Mesendoderm (in vitro differentiated cells): ENCODE measurements at regions not wholly inside any gene's neighbourhood (a gene's known extent, or its start where the extent isn't known, plus 50 kb on each side); places are given as distances from the start of the nearest gene placed in this dataset.

Experiments used
- DNase-seq: peaks from one replicate; pipeline ENCODE4 v3.0.0; 2013
- H2AK5ac ChIP-seq: 2 replicates; pipeline ENCODE4 v1.6.1; 2013; ENCODE audit warnings: low read length, inconsistent platforms
- H2BK120ac ChIP-seq: 2 replicates; pipeline ENCODE4 v1.6.1; 2013; ENCODE audit warnings: low read depth, mild to moderate bottlenecking, low read length, moderate library complexity, mixed read lengths
- H2BK15ac ChIP-seq: replicated peaks from 2 replicates; pipeline ENCODE4 v1.6.1; 2013; ENCODE audit warnings: low read depth, mild to moderate bottlenecking, moderate library complexity
- H2BK5ac ChIP-seq: 2 replicates; pipeline ENCODE4 v1.6.1; 2013; ENCODE audit warnings: low read length, inconsistent platforms
- H3K18ac ChIP-seq: 2 replicates; pipeline ENCODE4 v1.6.1; 2013; ENCODE audit warnings: mild to moderate bottlenecking, low read length, mixed read lengths
- H3K23ac ChIP-seq: one replicate; pipeline ENCODE4 v1.6.1; 2013; ENCODE audit warnings: low read length
- H3K27ac ChIP-seq: 2 replicates; pipeline ENCODE4 v1.5.1; 2013; ENCODE audit warnings: low read depth, mild to moderate bottlenecking, inconsistent platforms, low read length, moderate library complexity
- H3K27me3 ChIP-seq: 2 replicates; pipeline ENCODE4 v1.6.1; 2013; ENCODE audit warnings: low read length, control low read depth, mild to moderate bottlenecking, inconsistent platforms; ENCODE audit not compliant: insufficient read depth, poor library complexity
- H3K36me3 ChIP-seq: 2 replicates; pipeline ENCODE4 v1.6.1; 2013; ENCODE audit warnings: low read length, inconsistent platforms; ENCODE audit not compliant: control insufficient read depth, insufficient read depth
- H3K4ac ChIP-seq: one replicate; pipeline ENCODE4 v1.6.1; 2013; ENCODE audit warnings: low read depth, mild to moderate bottlenecking, low read length, moderate library complexity
- H3K4me1 ChIP-seq: 2 replicates; pipeline ENCODE4 v1.6.1; 2013; ENCODE audit warnings: low read depth, low read length, inconsistent platforms; ENCODE audit not compliant: control insufficient read depth
- H3K4me2 ChIP-seq: 2 replicates; pipeline ENCODE4 v1.6.1; 2013; ENCODE audit warnings: low read length
- H3K4me3 ChIP-seq: 2 replicates; pipeline ENCODE4 v1.5.1; 2013; ENCODE audit warnings: mild to moderate bottlenecking, low read length
- H3K56ac ChIP-seq: one replicate; pipeline ENCODE4 v1.6.1; 2013; ENCODE audit warnings: low read length
- H3K79me1 ChIP-seq: 2 replicates; pipeline ENCODE4 v1.6.1; 2013; ENCODE audit warnings: low read length, inconsistent platforms
- H3K79me2 ChIP-seq: 2 replicates; pipeline ENCODE4 v1.6.1; 2013; ENCODE audit warnings: mild to moderate bottlenecking, low read length; ENCODE audit not compliant: control insufficient read depth, insufficient read depth
- H3K9ac ChIP-seq: 2 replicates; pipeline ENCODE4 v1.6.1; 2013; ENCODE audit warnings: low read length, inconsistent platforms
- H4K5ac ChIP-seq: one replicate; pipeline ENCODE4 v1.6.1; 2013; ENCODE audit warnings: low read length
- H4K8ac ChIP-seq: one replicate; pipeline ENCODE4 v1.6.1; 2013; ENCODE audit warnings: low read depth, mild to moderate bottlenecking, control low read depth, low read length, moderate library complexity
- WGBS: extraction: QIAGEN DNeasy Blood & Tissue Kit; methylation state at CpG from one replicate; pipeline ENCODE4 v1.1.7; 2013; ENCODE audit warnings: low lambda C conversion rate, missing lambda C conversion rate; ENCODE audit not compliant: insufficient coverage; ENCODE audit errors: extremely low coverage; 5-methylcytosine and 5-hydroxymethylcytosine counted together

DNA sequence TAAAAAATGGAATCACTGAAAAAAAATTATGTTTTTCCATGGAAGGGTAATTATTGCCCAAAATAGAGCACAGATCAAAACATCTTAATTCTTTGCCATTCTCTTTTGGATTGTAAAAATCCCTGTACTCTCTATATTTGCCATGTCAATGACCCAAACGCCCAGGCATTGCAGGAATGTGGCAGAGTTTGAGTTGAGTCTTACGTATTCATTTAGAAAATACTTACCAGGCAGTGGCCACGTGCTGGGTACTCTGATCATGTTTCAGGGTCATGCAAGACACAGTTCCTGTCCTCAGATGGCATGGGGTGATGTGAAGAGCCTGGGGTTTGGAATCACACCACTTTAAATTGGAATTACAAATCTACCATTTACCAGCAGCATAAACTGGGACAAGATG is 267.7 kb downstream of the ABCC12 start:
- WGBS, result no CpG with 5 or more reads among the region's 3 CpGs
- Histone ChIP-seq H2BK120ac (peak overlapping the region; percentile 90), H3K27ac (peak overlapping the region; percentile 82)

GRCh38 chr16:47887496-47887895 is 268.3 kb downstream of the ABCC12 start:
- no peaks in the 10 kb centered on the region for H3K79me1 ChIP-seq
- peak overlapping the region; percentile 47 for H3K9ac ChIP-seq
- peak overlapping the region; percentile 90 for H2BK120ac ChIP-seq
- H2BK5ac ChIP-seq, result peak overlapping the region; percentile 99
- H4K5ac ChIP-seq, result peak overlapping the region; percentile 2
- peak overlapping the region; percentile 6 for H2AK5ac ChIP-seq
- H3K79me2 ChIP-seq, result no peaks in the 10 kb centered on the region
- no peaks in the 10 kb centered on the region for H3K27me3 ChIP-seq
- H2BK15ac ChIP-seq, result no peak overlapping the region
- peak overlapping the region; percentile 94 for H3K4ac ChIP-seq
- no peaks in the 10 kb centered on the region for H3K36me3 ChIP-seq
- peak overlapping the region; percentile 82 for H3K18ac ChIP-seq
- no peak overlapping the region for H3K4me3 ChIP-seq
- peak overlapping the region; percentile 97 for H4K8ac ChIP-seq
- peak overlapping the region; percentile 82 for H3K27ac ChIP-seq
- H3K56ac ChIP-seq, result peak overlapping the region; percentile 81
- H3K4me1 ChIP-seq, result peaks cover 16% of the 10 kb centered on the region
- no CpG with 5 or more reads among the region's 5 CpGs for WGBS
- no peak overlapping the region for H3K4me2 ChIP-seq
- no peak overlapping the region for H3K23ac ChIP-seq
- peak; percentile 96 for DNase-seq

More for the DNA sequence above, 267.7 kb downstream of the ABCC12 start:
- peak overlapping the region; percentile 99 for H2BK5ac ChIP-seq
- H3K79me1 ChIP-seq, result no peaks in the 10 kb centered on the region
- peaks cover 16% of the 10 kb centered on the region for H3K4me1 ChIP-seq
- H3K56ac ChIP-seq, result peak overlapping the region; percentile 81
- peak overlapping the region; percentile 41 for H3K4ac ChIP-seq
- H3K27me3 ChIP-seq, result no peaks in the 10 kb centered on the region
- peak overlapping the region; percentile 76 for H2BK15ac ChIP-seq
- H3K4me2 ChIP-seq, result no peak overlapping the region
- DNase-seq, result peak; percentile 94
- no peak overlapping the region for H3K23ac ChIP-seq
- no peaks in the 10 kb centered on the region for H3K79me2 ChIP-seq
- H3K18ac ChIP-seq, result peak overlapping the region; percentile 82
- no peaks in the 10 kb centered on the region for H3K36me3 ChIP-seq
- H4K8ac ChIP-seq, result no peak overlapping the region
- H4K5ac ChIP-seq, result no peak overlapping the region
- H2AK5ac ChIP-seq, result peak overlapping the region; percentile 5
- no peak overlapping the region for H3K4me3 ChIP-seq
- peak overlapping the region; percentile 25 for H3K9ac ChIP-seq

DNA sequence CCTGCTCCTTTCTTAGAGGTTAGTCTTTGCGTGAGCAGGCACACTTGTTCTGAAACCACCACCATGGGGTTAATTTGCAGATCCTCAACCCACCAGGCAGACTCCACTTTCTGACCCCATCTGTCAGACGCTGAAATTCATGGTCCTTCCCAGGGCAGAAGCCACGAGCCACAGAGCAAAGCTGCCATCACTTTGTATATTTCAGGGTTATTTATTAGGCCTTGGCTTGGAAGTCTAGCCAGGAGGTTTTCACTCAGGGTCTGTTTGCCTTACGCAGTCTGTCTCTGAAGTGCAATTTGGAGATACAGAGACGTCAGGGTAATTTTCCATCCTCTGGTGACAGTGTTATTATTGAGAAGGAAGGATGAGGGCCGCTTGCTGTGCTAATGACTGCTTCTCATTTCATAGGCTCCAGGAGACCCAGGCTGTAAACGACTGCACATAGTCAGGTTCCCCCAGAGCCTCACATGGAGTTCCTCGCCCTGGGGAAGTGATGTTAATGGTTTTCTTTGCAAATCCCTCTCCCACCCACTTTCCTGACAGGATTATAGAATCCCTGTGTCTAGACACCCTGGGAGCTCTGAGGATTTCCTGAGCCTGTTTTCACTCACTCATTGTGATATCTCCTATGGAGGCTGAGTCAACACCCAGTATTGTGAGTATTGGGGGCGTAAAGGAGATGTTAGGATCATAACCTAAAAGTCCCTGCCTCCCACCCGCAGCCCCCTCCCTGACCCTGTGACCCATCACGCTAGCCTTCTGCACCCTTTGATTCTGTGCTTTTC is 269.0 kb downstream of the ABCC12 start:
- H3K27ac ChIP-seq, result peak overlapping the region; percentile 82
- DNase-seq, result peak; percentile 86

DNA sequence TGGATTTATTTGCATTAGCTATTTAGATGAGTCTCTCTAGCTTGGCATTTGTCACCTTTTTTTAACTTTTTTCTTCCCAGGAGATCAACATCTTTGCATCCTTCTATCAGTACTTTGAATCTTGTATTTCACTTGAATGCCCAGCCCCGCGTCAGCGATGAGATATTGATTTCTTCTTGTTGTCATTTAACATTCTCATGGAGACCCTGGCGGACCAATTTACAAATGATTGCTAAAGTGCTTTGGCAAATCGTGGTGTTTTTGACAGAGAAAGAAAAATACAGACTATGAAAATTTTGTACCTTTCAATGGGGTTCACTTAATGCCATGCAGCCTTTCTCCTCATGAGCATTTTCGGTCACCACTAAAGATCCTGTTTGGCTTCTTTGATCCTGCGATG is 269.7 kb downstream of the ABCC12 start:
- no peak overlapping the region for H3K4me3 ChIP-seq

More for the DNA sequence above, 269.0 kb downstream of the ABCC12 start:
- peaks cover 16% of the 10 kb centered on the region for H3K4me1 ChIP-seq
- H4K8ac ChIP-seq, result no peak overlapping the region
- peak overlapping the region; percentile 82 for H3K18ac ChIP-seq
- H3K4me3 ChIP-seq, result no peak overlapping the region
- H2AK5ac ChIP-seq, result peak overlapping the region; percentile 0
- peak overlapping the region; percentile 99 for H2BK5ac ChIP-seq
- H2BK120ac ChIP-seq, result peak overlapping the region; percentile 90
- peak overlapping the region; percentile 68 for H3K9ac ChIP-seq
- H3K36me3 ChIP-seq, result no peaks in the 10 kb centered on the region
- H3K79me2 ChIP-seq, result no peaks in the 10 kb centered on the region
- H3K79me1 ChIP-seq, result no peaks in the 10 kb centered on the region
- no peak overlapping the region for H4K5ac ChIP-seq
- H2BK15ac ChIP-seq, result no peak overlapping the region
- H3K27me3 ChIP-seq, result no peaks in the 10 kb centered on the region
- no peak overlapping the region for H3K23ac ChIP-seq
- peak overlapping the region; percentile 81 for H3K56ac ChIP-seq
- H3K4ac ChIP-seq, result peak overlapping the region; percentile 94
- H3K4me2 ChIP-seq, result no peak overlapping the region
- WGBS, result no CpG with 5 or more reads among the region's 11 CpGs

GRCh38 chr16:47885489-47885888 is 270.3 kb downstream of the ABCC12 start:
- peak overlapping the region; percentile 25 for H3K56ac ChIP-seq
- no peak overlapping the region for H3K23ac ChIP-seq
- peak overlapping the region; percentile 21 for H3K18ac ChIP-seq
- H3K4me3 ChIP-seq, result no peak overlapping the region
- H2AK5ac ChIP-seq, result no peak overlapping the region
- H2BK5ac ChIP-seq, result peak overlapping the region; percentile 46
- peak overlapping the region; percentile 21 for H3K9ac ChIP-seq
- H3K4me2 ChIP-seq, result no peak overlapping the region
- no peak overlapping the region for H3K4ac ChIP-seq
- H3K79me1 ChIP-seq, result no peaks in the 10 kb centered on the region
- H3K79me2 ChIP-seq, result no peaks in the 10 kb centered on the region
- whole genome bisulfite sequencing, result no CpG with 5 or more reads among the region's 1 CpG
- H3K27ac ChIP-seq, result no peak overlapping the region
- no peak overlapping the region for H4K8ac ChIP-seq
- no peaks in the 10 kb centered on the region for H3K36me3 ChIP-seq
- peaks cover 16% of the 10 kb centered on the region for H3K4me1 ChIP-seq
- H4K5ac ChIP-seq, result no peak overlapping the region
- H2BK120ac ChIP-seq, result no peak overlapping the region
- no peak for DNase-seq
- H3K27me3 ChIP-seq, result no peaks in the 10 kb centered on the region
- H2BK15ac ChIP-seq, result no peak overlapping the region

More for the DNA sequence above, 269.7 kb downstream of the ABCC12 start:
- H2BK5ac ChIP-seq, result peak overlapping the region; percentile 96
- H3K4ac ChIP-seq, result peak overlapping the region; percentile 86
- H3K9ac ChIP-seq, result peak overlapping the region; percentile 68
- peak overlapping the region; percentile 82 for H3K27ac ChIP-seq
- H3K56ac ChIP-seq, result peak overlapping the region; percentile 68
- DNase-seq, result peak; percentile 40
- H3K79me1 ChIP-seq, result no peaks in the 10 kb centered on the region
- peak overlapping the region; percentile 82 for H3K18ac ChIP-seq
- no peak overlapping the region for H4K8ac ChIP-seq
- peak overlapping the region; percentile 85 for H2BK120ac ChIP-seq
- no CpG with 5 or more reads among the region's 7 CpGs for WGBS
- H3K4me2 ChIP-seq, result no peak overlapping the region
- H2AK5ac ChIP-seq, result peak overlapping the region; percentile 0
- H3K79me2 ChIP-seq, result no peaks in the 10 kb centered on the region
- H3K4me1 ChIP-seq, result peaks cover 16% of the 10 kb centered on the region
- no peaks in the 10 kb centered on the region for H3K27me3 ChIP-seq
- H3K36me3 ChIP-seq, result no peaks in the 10 kb centered on the region
- no peak overlapping the region for H4K5ac ChIP-seq
- H3K23ac ChIP-seq, result no peak overlapping the region
- H2BK15ac ChIP-seq, result no peak overlapping the region
